Thyroid gland (tissue), 4 donors: ENCODE measurements at regions not wholly inside any gene's neighbourhood (a gene's known extent, or its start where the extent isn't known, plus 50 kb on each side); places are given as distances from the start of the nearest gene placed in this dataset.

Experiments
- CTCF ChIP-seq, 6 experiments: fragments of 200-600 bp in 3 of 6; fragments of 450-650 bp in 3 of 6; sonication (generic) in 3 of 6; IDR thresholded peaks; one replicate each; pipeline ENCODE4 v1.5.1; 2016 to 2019; ENCODE audit warnings: antibody characterized with exemption in 6 of 6, mild to moderate bottlenecking in 2 of 6, inconsistent platforms in 1 of 6, moderate library complexity in 1 of 6
- POLR2A ChIP-seq, 2 donors: fragments of 450-650 bp; IDR thresholded peaks; one replicate each; pipeline ENCODE4 v1.6.1; 2017; ENCODE audit warnings: antibody characterized with exemption in 2 of 2, mild to moderate bottlenecking in 2 of 2, moderate library complexity in 1 of 2

- no peak for TF ChIP-seq CTCF (IDR thresholded peaks at IDR 0.05)
- no peak for TF ChIP-seq POLR2A (IDR thresholded peaks at IDR 0.05)
Measured at GRCh38 chr10:106089855-106090254, 1074.7 kb downstream of the SORCS1 start.
